H1 (cell line): ENCODE measurements at regions not wholly inside any gene's neighbourhood (a gene's known extent, or its start where the extent isn't known, plus 50 kb on each side); places are given as distances from the start of the nearest gene placed in this dataset.

Experiments
- CTCF ChIA-PET: fragments of 300-600 bp; sonication (Branson Sonifier 250); formaldehyde crosslinking; loops from one replicate; lab custom pipeline; 2021; ENCODE audit not compliant: partially characterized antibody; lab: Charles Lee
- POLR2A ChIA-PET: fragments of 300-600 bp; sonication (Branson Sonifier 250); formaldehyde crosslinking; loops from one replicate; lab custom pipeline; 2021; ENCODE audit warnings: inconsistent platforms; ENCODE audit not compliant: partially characterized antibody; lab: Charles Lee
- DNase-seq, 2 experiments: peaks; one replicate each; pipeline versions ENCODE4 v3.0.0 to v3.0.0-alpha.2; 2010 to 2022; ENCODE audit warnings: low spot score in 2 of 2, low read depth in 1 of 2, mixed read lengths in 1 of 2
- FAIRE-seq: peaks from 2 replicates; lab custom pipeline; 2011; peaks lifted over from hg19 to GRCh38; lab: Jason Lieb, UNC
- H2AFZ ChIP-seq: 2 replicates; pipeline ENCODE4 v1.8.1; 2012; ENCODE audit warnings: low read length, inconsistent platforms
- H2AK5ac ChIP-seq: 2 replicates; pipeline ENCODE4 v1.6.1; 2013; ENCODE audit warnings: low read depth, low read length
- H2BK120ac ChIP-seq: replicated peaks from 2 replicates; pipeline ENCODE3; 2013; ENCODE audit warnings: low read depth, low read length, inconsistent platforms
- H2BK12ac ChIP-seq: 2 replicates; pipeline ENCODE4 v1.6.1; 2013; ENCODE audit warnings: low read depth, low read length
- H2BK15ac ChIP-seq: 2 replicates; pipeline ENCODE4 v1.6.1; 2013; ENCODE audit warnings: low read length
- H2BK20ac ChIP-seq: 2 replicates; pipeline ENCODE4 v1.6.1; 2013; ENCODE audit warnings: low read length
- H2BK5ac ChIP-seq: 2 replicates; pipeline ENCODE4 v1.6.1; 2013; ENCODE audit warnings: low read depth, low read length
- H3K14ac ChIP-seq: 2 replicates; pipeline ENCODE4 v1.6.1; 2013; ENCODE audit warnings: inconsistent platforms; ENCODE audit not compliant: insufficient read length
- H3K18ac ChIP-seq: 2 replicates; pipeline ENCODE4 v1.6.1; 2013; ENCODE audit warnings: low read length; ENCODE audit errors: extremely low read depth
- H3K23ac ChIP-seq: 2 replicates; pipeline ENCODE4 v1.6.1; 2013; ENCODE audit warnings: inconsistent platforms; ENCODE audit not compliant: insufficient read length
- H3K23me2 ChIP-seq: 2 replicates; pipeline ENCODE4 v1.6.1; 2013; ENCODE audit warnings: low read depth, low read length
- H3K27ac ChIP-seq: 2 replicates; pipeline ENCODE4 v1.6.1; 2011; ENCODE audit warnings: low read depth, low read length, inconsistent platforms
- H3K27me3 ChIP-seq, 4 experiments: replicated peaks in 1 of 4; 1 replicate in 1 of 4; 2 replicates in 3 of 4; pipeline versions ENCODE4 v1.6.1 to v1.8.1; 2011 to 2013; ENCODE audit warnings: low read length in 3 of 4, mild to moderate bottlenecking in 3 of 4, inconsistent platforms in 2 of 4, mixed read lengths in 2 of 4, moderate library complexity in 1 of 4; ENCODE audit not compliant: control insufficient read depth in 3 of 4, insufficient read depth in 3 of 4; ENCODE audit errors: extremely low read depth in 1 of 4
- H3K36me3 ChIP-seq, 4 experiments: 2 replicates each; pipeline versions ENCODE4 v1.6.1 to v1.8.1; 2011 to 2013; ENCODE audit warnings: mild to moderate bottlenecking in 4 of 4, low read length in 3 of 4, moderate library complexity in 2 of 4, control low read depth in 1 of 4, inconsistent platforms in 1 of 4; ENCODE audit not compliant: insufficient read depth in 4 of 4, control insufficient read depth in 2 of 4
- H3K4ac ChIP-seq: replicated peaks from 2 replicates; pipeline ENCODE3; 2013; ENCODE audit warnings: low read length, low read depth, mixed read lengths, inconsistent platforms; ENCODE audit not compliant: insufficient read length
- H3K4me1 ChIP-seq, 4 experiments: replicated peaks in 1 of 4; 1 replicate in 1 of 4; 2 replicates in 3 of 4; pipeline versions ENCODE4 v1.6.1 to v1.8.1; 2011 to 2013; ENCODE audit warnings: low read length in 3 of 4, inconsistent platforms in 2 of 4, mixed read lengths in 1 of 4; ENCODE audit not compliant: insufficient read depth in 4 of 4, control insufficient read depth in 3 of 4
- H3K4me2 ChIP-seq, 2 experiments: 2 replicates each; pipeline versions ENCODE4 v1.6.1 to v1.8.1; 2011 to 2013; ENCODE audit warnings: low read depth in 2 of 2, low read length in 2 of 2, control low read depth in 1 of 2, inconsistent platforms in 1 of 2, mild to moderate bottlenecking in 1 of 2; ENCODE audit not compliant: insufficient read depth in 1 of 2
- H3K4me3 ChIP-seq, 4 experiments: fragments of 200-600, 300-600 bp in 1 of 4; sonication (generic), shearing (Covaris generic), sonication (Bioruptor Twin) in 1 of 4; 2 replicates each; pipeline versions ENCODE4 v1.5.1 to v1.8.1; 2011 to 2016; ENCODE audit warnings: low read length in 4 of 4, low read depth in 3 of 4, control low read depth in 2 of 4, inconsistent platforms in 2 of 4, mild to moderate bottlenecking in 2 of 4, mixed read lengths in 1 of 4, moderate library complexity in 1 of 4; ENCODE audit not compliant: insufficient read depth in 2 of 4; ENCODE audit errors: extremely low read depth in 1 of 4
- H3K56ac ChIP-seq: replicated peaks from 2 replicates; pipeline ENCODE3; 2013; ENCODE audit warnings: low read depth, mild to moderate bottlenecking, mixed read lengths, low read length, inconsistent platforms; ENCODE audit not compliant: insufficient read length
- H3K79me1 ChIP-seq: 2 replicates; pipeline ENCODE4 v1.6.1; 2013; ENCODE audit warnings: low read depth, low read length, control low read depth
- H3K79me2 ChIP-seq, 2 experiments: 2 replicates each; pipeline versions ENCODE4 v1.6.1 to v1.8.1; 2012 to 2013; ENCODE audit warnings: low read length in 2 of 2, mild to moderate bottlenecking in 2 of 2, inconsistent platforms in 1 of 2; ENCODE audit not compliant: insufficient read depth in 2 of 2, control insufficient read depth in 1 of 2
- H3K9ac ChIP-seq, 4 experiments: replicated peaks in 1 of 4; 1 replicate in 1 of 4; 2 replicates in 3 of 4; pipeline versions ENCODE4 v1.6.1 to v1.8.1; 2011 to 2013; ENCODE audit warnings: low read depth in 3 of 4, low read length in 3 of 4, control low read depth in 2 of 4, mild to moderate bottlenecking in 2 of 4, moderate library complexity in 2 of 4, inconsistent platforms in 1 of 4; ENCODE audit errors: extremely low read depth in 1 of 4
- H3K9me3 ChIP-seq, 2 experiments: 2 replicates each; pipeline versions ENCODE4 v1.6.1 to v1.8.1; 2012 to 2013; ENCODE audit warnings: mild to moderate bottlenecking in 2 of 2, moderate library complexity in 2 of 2, control low read depth in 1 of 2, inconsistent platforms in 1 of 2, low read depth in 1 of 2, low read length in 1 of 2, mixed read lengths in 1 of 2; ENCODE audit not compliant: insufficient read depth in 2 of 2
- H4K20me1 ChIP-seq, 2 experiments: replicated peaks in 1 of 2; 2 replicates each; pipeline versions ENCODE3 to v1.8.1; 2011 to 2013; ENCODE audit warnings: inconsistent platforms in 2 of 2, low read length in 2 of 2, mild to moderate bottlenecking in 1 of 2; ENCODE audit not compliant: insufficient read depth in 2 of 2, control insufficient read depth in 1 of 2
- H4K5ac ChIP-seq: 2 replicates; pipeline ENCODE4 v1.6.1; 2013; ENCODE audit warnings: low read length, low read depth, mixed read lengths, inconsistent platforms; ENCODE audit not compliant: insufficient read length
- H4K8ac ChIP-seq: 2 replicates; pipeline ENCODE4 v1.8.0; 2013; ENCODE audit warnings: mild to moderate bottlenecking, moderate library complexity, low read length, inconsistent platforms; ENCODE audit not compliant: insufficient read depth; ENCODE audit errors: extremely low read depth
- H4K91ac ChIP-seq: replicated peaks from 2 replicates; pipeline ENCODE3; 2013; ENCODE audit warnings: low read length, mixed read lengths, inconsistent platforms; ENCODE audit not compliant: insufficient read length
- GABPA ChIP-seq: IDR thresholded peaks from 2 replicates; pipeline ENCODE4 v1.6.1; 2011; ENCODE audit warnings: mild to moderate bottlenecking, low read length, moderate library complexity, borderline replicate concordance; ENCODE audit not compliant: insufficient read depth
- SIRT6 ChIP-seq: IDR thresholded peaks from one replicate; pipeline ENCODE4 v1.7.1; 2012; ENCODE audit warnings: low read length, inconsistent platforms
- SP4 ChIP-seq: IDR thresholded peaks from 2 replicates; pipeline ENCODE4 v1.6.1; 2012; ENCODE audit warnings: low read length, inconsistent platforms
- TAF7 ChIP-seq: optimal IDR thresholded peaks from 2 replicates; pipeline ENCODE3; 2011; ENCODE audit warnings: low read depth, mild to moderate bottlenecking, inconsistent platforms, low read length, moderate library complexity, borderline replicate concordance
- TEAD4 ChIP-seq: IDR thresholded peaks from 2 replicates; pipeline ENCODE4 v1.6.1; 2012; ENCODE audit warnings: low read depth, low read length, inconsistent platforms, mixed read lengths
- WGBS, 2 experiments: shearing (Covaris generic) in 1 of 2; methylation state at CpG; one replicate each; pipeline versions ENCODE4 v1.1.6 to v1.1.7; 2013 to 2015; ENCODE audit warnings: low lambda C conversion rate in 2 of 2, mixed read lengths in 2 of 2, inconsistent platforms in 1 of 2, low coverage in 1 of 2, missing lambda C conversion rate in 1 of 2; ENCODE audit not compliant: insufficient replicate concordance in 2 of 2, insufficient coverage in 1 of 2, insufficient read length in 1 of 2; ENCODE audit errors: extremely low coverage in 1 of 2, missing lambda C conversion rate in 1 of 2; 5-methylcytosine and 5-hydroxymethylcytosine counted together

DNA sequence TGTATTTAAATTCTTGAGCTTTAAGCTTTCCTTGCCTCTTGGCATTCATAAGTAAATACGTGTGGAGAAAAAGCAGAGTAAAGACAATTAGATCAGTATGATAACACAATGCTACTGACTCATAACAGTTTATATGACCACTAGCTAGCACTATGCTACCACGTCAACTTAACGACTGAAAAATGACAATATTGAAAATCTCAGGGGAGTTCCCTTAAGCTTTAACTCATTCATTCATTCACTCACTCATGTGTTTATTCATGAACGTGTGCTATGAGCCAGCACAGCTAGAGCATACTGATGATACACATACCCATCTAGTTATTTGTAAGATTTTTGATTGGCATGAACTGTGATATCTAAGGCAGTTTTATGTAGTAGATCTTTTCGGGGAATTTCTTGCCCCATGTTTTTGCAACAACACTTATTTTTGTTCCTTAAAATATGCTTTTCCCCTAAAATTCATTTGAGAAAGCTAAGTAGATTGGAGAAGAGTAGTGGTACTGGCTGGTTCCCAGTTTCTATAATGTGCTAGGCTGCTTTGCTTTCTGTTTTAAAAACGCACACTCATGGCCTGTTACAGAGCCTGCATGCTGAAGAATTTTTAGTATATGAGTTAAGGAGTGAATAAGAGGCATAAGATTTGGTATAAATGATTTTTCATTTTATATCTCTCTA, 57.4 kb upstream of the ACBD5 start:
- no peak overlapping the region for H3K4me3 ChIP-seq
- no peaks in the 10 kb centered on the region for H3K27me3 ChIP-seq
- no peak overlapping the region for H3K14ac ChIP-seq
- H4K91ac ChIP-seq, result no peak overlapping the region
- no peaks in the 10 kb centered on the region for H4K20me1 ChIP-seq
- CTCF ChIA-PET, result no interaction called here
- no peak overlapping the region for H2AFZ ChIP-seq
- H4K8ac ChIP-seq, result no peak overlapping the region
- H2BK12ac ChIP-seq, result no peak overlapping the region
- H3K36me3 ChIP-seq, result no peaks in the 10 kb centered on the region
- no peaks in the 10 kb centered on the region for H3K79me2 ChIP-seq
- no peak overlapping the region for H3K27ac ChIP-seq
- H2BK20ac ChIP-seq, result no peak overlapping the region
- H3K79me1 ChIP-seq, result no peaks in the 10 kb centered on the region
- H2BK120ac ChIP-seq, result no peak overlapping the region
- no peak overlapping the region for H3K4me2 ChIP-seq
- no peaks in the 10 kb centered on the region for H3K23me2 ChIP-seq
- H3K56ac ChIP-seq, result no peak overlapping the region
- WGBS, 2 experiments, result 90% methylated on average over 6 of the region's 6 CpGs; no CpG with 5 or more reads in 1 of the 2 experiments
- no peak overlapping the region for H2BK15ac ChIP-seq
- H3K18ac ChIP-seq, result no peak overlapping the region
- no peak overlapping the region for H3K23ac ChIP-seq
- POLR2A ChIA-PET, result no interaction called here
- no peak for FAIRE-seq
- TF ChIP-seq TEAD4, result no peak
- no peak for TF ChIP-seq SP4
- no peak for TF ChIP-seq TAF7
- TF ChIP-seq SIRT6, result no peak
- no peak for TF ChIP-seq GABPA
- no peak overlapping the region for H2BK5ac ChIP-seq
- no peak overlapping the region for H2AK5ac ChIP-seq
- no peak overlapping the region for H4K5ac ChIP-seq
- H3K9ac ChIP-seq, result no peak overlapping the region
- no peaks in the 10 kb centered on the region for H3K4me1 ChIP-seq
- peaks cover 3 to 14% of the 10 kb centered on the region in 2 experiments; a peak in 2 of 4 replicates for H3K9me3 ChIP-seq
- H3K4ac ChIP-seq, result no peak overlapping the region
- DNase-seq, result no peak
